LHCN-M2 (cell line): ENCODE measurements at regions not wholly inside any gene's neighbourhood (a gene's known extent, or its start where the extent isn't known, plus 50 kb on each side); places are given as distances from the start of the nearest gene placed in this dataset.

ENCODE experiments used
- DNase-seq: peaks from one replicate; pipeline ENCODE4 v3.0.0-alpha.2; 2012; ENCODE audit warnings: low read depth

DNA sequence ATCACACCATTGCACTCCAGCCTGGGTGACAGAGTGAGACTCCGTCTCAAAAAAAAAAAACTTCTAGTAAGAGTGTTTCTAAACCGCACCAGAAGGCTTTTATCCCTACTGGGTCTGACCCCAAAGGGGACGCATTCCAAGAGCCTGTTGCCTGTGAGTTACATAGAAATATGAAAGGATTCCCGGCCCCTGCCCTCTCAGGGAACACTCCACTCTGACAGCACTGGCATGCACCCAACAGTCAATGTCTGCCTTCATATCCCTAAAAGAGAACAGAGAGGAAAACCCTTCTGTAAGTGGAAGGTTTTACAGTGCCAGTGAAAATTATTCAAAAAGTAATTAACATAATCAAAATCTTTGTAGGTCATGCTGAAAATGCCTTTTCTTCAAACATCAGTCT, 117.1 kb upstream of the PTPRT start:
- DNase-seq: no peak

DNA sequence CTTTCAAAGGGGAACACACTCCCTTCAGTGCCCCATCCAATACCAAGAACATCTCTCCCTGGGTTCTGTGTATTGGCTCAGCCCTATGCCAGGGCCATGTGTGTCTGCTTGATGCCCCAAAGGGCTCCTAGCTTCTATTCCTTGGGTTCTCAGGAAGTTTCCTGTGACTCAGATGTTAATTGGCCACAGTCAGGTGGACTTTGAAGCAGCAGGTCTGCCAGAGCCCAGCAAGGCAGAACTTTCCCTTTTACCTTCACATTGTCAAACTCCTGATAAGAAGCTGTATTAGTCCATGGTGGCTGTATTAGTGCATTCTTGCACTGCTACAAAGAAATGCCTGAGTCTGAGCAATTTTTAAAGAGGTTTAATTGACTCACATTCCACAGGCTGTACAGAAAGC, 116.0 kb upstream of the PTPRT start:
- no peak for DNase-seq

DNA sequence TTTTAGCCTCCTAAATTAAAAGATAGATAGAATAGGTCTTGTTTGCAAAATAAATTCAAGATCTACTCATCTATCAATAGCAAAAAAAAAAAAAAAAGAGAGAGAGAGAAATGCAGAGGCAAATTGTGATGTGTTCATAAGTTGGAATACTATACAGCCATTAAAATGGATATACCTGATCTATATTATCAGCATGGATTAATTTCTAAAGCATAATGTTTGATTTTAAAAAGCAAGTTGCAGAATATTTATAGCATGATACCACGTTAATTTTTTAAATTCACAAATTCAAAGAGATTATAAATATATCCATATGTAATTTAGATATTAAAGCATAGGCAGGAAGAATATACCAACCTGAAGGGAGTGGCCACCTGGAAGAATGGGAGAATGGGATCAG, 114.9 kb upstream of the PTPRT start:
- no peak for DNase-seq

DNA sequence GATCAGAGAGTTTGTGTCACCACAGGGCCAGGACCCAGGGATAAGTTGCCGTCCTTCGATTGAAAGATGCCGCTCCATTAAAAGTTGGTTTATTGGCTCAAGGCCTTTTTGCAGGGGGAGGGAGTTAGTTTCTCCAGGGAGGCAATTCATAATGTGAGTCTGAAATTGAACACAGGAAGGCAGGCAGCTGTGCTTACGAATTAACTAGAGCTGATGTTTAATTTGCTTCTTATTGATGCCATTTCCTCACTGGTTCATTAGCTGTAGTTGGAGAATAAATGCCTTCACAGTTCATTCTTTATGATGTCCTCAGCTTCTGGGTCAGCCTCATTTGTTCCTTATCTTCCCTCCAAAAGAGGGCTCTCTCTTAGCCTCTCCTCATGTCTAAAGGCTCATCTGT, 113.2 kb upstream of the PTPRT start:
- DNase-seq: no peak

DNA sequence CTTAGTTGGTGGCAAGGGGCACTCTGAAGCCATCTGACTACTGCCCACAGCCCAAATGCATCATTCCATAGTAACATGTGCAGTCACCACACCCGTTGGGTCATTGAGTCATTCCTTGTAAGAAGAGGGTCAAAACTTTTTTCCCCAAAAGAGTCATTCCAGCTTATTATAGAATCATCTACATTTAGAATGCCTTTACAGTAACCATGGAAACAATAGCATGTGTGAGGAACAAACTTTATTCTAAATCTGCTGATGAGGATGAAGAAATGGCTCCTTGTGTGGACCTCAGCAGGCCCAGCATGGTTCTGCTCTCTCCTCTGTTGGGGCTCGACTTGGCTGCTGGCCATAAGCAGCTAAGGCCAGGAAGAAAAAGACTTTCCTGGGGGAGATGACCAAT, 111.2 kb upstream of the PTPRT start:
- DNase-seq: no peak

DNA sequence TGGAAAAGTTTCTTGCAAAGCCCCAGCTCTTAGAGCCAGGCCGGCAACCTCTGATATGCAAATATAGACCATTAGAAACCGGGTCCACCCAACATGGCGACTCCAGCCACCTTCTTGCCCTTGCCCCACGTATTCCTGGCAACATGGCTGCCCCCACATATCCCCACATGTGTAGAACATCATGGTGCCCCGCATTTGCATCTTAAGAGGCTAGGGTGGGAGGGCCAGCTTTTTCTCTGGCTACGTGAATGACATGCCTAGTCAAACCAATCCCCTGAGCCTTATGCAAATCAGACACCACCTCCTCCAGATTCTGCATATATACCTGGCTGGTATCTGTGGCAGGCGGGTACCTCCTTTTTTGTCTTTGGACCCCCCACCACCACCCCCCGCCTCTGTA, 106.1 kb upstream of the PTPRT start:
- DNase-seq: no peak

DNA sequence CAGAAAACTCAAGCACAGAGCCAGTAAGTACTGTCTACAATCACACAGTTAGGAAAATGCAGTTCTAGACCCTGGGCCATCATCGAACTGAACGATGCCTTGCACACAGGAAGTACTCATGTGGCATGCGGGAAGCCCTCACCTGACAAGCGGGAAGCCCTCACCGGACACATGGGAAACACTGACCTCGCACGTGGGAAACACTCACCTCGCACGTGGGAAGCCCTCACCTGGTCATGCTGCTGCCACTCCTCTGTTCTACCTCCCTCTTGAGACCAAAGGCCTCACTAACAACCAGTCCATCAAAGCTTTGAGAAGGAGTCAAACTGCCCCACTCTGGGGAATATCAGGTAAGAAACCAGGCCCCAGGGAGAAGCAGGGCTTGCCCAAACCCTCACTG, 105.6 kb upstream of the PTPRT start:
- no peak for DNase-seq

DNA sequence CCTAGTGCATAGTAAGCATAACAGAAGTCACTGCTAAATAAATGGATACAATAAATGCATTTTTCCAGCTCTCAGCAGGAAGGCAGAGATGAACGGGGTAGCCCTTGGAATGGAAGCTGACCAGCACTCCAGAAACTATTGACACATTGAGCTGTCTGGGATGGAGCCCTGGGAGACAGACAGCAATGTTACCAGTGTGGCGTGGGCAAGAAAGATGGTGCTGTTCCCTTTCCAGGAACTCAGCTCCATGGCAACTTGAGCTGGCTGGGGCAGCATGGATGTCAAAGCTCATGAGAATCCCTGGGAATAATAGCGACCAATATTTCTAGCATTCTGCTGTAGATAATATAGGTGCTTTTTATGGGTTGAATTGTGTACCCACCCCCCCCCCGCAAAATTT, 104.3 kb upstream of the PTPRT start:
- DNase-seq: no peak

DNA sequence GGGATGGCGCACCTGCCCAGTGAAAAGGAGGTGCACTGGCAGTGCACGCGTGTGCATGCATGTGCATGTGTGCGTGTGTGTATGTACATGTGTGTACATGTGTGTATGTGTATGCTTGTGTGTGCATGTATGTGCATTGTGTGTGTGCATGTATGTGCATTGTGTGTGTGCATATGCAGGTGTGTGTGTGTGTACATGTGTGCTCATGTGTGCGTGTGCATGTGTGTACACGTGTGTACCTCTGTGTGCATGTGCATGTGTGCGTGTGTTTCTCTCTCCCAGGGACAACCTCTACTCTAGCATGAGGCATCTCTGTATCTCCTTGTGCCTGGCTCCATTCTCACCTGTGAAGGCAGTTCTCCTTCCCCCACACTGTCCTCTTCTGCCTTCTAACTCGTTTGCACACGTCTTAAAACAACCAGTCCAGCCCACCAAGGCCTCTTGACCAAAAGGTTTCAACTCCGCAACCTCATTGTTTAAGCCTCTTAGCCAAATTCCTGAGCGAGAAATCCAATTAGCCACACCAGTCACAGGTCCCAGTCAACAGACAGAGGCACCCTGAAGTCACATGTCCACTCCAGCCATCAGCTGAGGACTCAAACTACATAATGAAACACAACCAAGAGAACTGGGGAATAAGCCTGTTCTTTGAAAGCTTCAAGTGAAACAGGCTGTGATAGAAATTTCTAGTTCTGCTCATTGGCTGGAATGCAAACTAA, 103.5 kb upstream of the PTPRT start:
- no peak for DNase-seq

DNA sequence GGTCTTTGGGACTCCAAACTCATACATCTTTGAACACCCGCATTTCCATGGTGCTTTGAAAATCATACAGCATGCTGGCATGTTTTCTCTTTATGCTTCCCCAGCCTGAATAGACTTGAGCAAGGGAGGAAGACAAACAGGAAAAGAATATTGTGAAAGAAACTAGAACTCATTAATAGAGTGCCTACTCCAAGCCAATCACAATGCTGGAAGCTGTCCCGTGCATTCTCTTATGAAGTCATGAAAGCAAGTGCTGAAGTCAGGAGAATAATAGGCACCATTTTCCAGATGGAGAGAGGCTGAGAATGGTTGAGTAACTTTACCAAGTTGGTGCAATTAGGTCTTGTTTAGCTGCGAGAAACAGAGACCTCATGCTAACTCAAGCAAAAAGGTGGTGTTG, 102.5 kb upstream of the PTPRT start:
- DNase-seq: no peak

DNA sequence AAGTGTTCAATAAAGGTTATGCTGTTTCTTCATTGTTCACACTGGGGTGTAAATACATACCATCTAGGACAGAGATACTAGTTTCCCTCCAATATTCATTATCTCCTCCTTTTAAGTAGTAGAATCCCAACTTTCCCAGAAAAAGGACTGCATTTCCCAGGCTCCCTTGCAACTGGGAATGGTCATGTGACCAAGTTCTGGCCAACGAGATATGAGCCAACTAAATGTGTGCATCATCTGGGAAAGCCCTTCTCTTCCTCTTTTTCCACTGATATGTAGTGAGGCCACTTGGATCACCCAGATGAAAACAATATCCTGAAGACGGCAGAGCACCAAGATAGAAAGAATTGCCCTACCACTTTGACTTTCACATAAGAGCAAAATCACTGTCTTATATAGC, 97.9 kb upstream of the PTPRT start:
- DNase-seq: no peak

DNA sequence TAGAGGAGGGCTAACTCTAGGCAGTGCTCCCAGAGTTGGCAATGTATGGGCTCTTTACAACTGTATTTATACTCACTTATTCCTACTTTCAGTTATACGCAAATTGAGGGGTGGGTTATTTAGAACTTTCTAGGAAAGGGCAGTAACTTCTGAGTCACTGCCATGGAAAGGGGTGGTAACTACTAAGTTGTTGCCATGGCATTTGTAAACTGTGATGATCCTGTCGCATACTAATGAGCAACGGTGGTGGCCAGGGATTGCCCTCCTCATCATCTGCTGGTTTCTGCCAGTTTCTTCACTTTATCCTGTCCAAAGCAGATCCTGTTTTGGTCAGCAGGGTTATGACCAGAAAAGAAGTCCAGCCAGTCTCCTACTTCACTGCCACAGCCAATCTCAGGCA, 95.5 kb upstream of the PTPRT start:
- DNase-seq: no peak

DNA sequence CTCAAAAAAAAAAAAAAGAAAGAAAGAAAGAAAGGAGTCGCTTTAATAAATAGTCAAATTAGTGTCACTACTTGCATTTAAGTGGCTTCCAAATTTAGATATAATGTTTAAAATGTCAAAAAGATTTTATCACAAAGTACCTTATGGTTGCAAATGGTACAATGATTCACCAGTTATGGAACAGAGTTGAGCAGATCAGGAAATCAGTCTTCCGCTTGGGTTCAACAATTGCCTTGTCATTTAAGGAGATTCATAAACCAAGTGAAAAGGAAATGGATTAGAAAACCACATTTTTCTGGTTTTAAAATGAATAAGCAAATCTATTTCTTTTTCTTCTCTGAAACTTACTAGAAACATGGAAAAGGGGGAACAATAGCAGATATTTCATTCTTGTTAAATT, 94.8 kb upstream of the PTPRT start:
- DNase-seq: no peak

DNA sequence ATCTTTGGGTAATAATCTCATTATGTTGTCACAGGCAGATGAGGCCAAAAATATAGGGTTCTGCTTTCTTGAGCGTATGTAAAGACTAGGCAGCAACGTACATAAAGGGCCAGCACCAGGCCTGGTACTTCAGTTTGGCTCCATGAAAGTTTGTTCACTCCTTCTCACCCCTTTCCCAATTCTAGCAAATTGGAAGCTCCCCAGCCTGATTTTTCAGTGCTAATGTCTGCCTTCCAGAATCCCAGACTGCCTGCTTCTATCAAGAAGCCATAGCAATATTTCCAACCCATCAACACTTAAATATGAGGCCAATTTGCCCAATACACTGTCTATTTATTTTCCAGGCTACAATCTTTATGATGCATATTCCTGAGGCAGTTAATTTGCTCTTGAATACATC, 93.4 kb upstream of the PTPRT start:
- DNase-seq: no peak

DNA sequence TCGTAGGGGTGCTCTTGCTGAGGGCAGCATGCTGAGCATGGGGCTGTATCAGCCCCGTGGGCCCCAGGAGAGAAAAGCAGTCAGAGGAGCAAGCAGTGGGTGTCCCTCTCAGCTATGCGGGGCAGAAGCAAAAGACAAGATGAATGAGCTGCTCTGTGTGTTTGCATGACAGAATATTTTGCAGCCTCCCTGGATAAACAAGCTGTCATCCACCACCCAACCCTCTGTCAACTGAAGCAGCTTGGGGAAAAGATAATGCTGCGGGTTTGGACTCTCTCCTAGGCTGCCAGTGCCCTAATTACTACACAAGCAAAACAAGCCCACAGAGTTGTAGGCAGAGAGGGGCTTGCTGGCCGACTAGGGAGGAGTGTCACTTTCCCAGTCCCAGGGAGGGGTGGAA, 82.3 kb upstream of the PTPRT start:
- DNase-seq: no peak

DNA sequence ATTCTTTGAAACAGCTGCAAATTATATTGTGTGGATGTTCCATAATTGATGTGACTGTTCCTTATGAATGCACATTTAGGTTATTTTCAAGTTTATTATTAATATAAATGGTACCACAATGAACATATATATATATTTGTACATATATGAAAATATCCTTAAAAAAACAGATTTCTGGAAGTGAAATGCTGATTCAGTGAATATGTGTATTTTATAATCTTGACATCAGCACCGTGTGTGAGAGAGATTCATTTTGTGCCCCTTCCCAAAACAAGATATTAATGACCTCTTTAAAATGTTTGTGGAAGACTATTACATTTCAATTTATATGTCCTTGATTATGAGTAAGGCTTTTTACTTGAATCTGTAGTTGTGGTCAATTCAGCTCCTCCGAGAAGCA, 75.7 kb upstream of the PTPRT start:
- DNase-seq: no peak

DNA sequence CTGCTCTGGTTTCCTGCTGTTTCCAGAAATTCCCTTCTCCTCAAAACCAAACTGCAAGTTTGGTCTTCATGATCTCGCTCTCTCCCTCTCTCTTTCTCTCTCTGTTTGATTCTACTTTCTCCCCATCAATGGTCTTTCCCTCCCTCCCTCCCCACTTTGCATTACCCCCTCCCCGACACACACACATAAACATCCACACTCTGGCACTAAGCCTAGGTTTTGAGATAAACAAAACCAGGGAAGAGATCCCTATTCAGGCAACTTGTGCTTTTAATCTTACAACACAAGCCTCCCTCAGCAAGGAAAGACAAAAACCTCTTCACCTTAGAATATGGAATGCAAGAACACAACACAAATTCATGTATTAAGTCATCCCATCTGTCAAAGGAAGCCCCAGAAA, 73.5 kb upstream of the PTPRT start:
- DNase-seq: no peak

DNA sequence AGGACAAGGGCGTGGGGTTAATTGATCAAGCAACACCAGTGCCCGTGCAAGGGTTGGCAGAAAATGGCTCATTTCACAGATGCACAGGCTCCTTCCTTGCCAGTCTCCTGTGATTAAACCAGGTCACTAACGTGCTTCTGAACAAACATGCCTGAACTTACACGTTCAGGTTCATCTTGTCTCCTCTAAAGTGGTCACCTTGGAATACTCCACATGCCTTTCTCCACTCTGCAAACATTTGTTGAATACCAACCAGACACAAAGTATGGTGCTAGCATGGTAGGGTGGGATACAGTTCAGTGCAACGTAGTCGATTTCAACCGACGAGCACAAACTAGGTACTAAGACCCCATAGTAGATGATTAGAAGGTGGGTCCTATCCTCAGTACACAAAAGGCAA, 72.6 kb upstream of the PTPRT start:
- no peak for DNase-seq

DNA sequence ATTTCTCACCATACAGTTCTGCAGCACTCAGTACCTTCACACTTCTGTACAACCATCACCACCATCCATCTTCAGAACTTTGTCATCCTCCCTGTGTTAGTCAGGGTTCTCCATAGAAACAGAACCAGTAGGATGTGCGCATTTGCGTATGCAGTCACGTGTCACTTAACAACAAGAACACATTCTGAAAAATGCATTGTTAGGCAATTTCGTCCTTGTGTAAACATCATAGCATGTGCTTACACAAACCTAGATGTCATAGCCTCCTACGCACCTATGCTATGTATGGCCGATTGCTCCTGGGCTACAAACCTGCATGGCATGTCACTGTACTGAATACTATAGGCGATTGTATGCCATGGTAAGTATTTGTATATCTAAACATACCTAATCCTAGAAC, 66.2 kb upstream of the PTPRT start:
- DNase-seq: no peak

DNA sequence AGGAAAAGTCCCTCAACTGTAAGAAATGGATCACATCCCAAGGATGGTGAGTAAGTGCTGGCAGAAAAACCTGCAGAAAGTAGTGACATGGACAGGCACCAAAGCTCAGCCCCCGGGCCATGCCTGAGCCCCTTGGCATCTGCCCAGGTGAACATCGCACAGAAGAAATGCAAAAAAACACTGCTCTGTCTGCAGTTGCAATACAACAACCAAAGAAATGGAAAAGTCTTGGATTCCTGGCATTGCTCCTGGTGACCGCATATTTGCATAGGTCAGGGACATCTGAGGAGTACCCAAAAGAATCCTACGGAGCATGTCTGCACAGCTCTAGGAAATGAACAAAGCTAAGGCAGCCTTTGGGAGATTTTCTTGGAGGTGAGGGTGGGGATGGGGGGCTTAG, 63.1 kb upstream of the PTPRT start:
- DNase-seq: no peak

DNA sequence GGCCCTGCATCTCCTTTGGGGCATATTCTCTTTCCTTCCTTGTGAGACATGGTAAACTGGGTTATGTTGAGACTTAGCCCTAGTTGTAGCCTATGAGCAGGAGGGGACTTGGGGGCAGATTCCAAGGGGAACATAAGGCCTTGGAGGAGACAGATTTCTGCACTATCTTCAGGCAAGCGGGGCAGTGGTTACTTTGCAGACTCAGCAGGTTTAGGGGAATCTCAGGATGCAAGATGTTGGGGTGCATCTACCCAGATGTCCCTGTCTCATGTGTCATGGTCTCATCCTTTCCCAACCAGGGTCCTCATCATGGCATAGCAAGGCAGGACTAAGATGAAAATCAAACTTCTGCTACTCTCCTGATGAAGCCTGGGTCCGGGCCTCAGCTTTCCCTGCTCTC, 58.6 kb upstream of the PTPRT start:
- DNase-seq: no peak

DNA sequence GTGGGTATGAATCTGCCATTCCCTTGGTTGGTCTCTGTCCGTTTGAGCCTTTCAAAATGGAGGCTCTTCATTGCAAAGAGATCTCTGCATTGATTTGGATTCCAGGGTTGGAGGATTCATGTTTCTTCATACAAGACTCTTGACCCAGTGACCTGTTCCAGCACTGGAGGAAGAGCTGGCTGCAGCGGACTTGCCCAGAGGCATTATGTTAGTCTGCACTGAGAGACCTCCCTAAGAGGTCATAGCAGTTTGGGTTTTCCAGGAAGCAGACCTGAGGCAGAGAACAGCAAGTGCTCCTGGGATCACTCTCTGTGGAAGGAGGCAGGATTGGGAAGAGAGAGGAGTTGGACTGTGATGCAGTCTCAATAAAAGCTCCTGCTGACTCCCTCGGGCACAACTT, 57.7 kb upstream of the PTPRT start:
- no peak for DNase-seq

DNA sequence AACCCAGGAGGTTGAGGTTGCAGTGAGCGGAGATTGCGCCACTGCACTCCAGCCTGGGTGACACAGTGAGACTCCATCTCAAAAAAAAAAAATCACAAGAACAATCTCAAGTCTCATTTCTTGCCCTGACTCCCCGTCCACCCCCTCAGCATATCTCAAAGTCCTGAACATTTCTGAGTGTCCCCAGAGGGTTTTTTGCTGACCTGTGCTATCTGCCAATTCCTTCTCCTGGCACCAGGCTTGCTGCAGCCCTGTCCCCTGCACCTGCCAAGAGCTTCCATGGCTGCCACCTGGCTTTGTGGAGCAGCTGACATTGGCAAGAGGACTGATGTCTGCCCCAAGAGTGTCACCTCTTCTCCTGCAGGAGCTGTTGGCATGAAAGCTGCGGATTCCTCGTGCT, 54.9 kb upstream of the PTPRT start:
- DNase-seq: no peak

DNA sequence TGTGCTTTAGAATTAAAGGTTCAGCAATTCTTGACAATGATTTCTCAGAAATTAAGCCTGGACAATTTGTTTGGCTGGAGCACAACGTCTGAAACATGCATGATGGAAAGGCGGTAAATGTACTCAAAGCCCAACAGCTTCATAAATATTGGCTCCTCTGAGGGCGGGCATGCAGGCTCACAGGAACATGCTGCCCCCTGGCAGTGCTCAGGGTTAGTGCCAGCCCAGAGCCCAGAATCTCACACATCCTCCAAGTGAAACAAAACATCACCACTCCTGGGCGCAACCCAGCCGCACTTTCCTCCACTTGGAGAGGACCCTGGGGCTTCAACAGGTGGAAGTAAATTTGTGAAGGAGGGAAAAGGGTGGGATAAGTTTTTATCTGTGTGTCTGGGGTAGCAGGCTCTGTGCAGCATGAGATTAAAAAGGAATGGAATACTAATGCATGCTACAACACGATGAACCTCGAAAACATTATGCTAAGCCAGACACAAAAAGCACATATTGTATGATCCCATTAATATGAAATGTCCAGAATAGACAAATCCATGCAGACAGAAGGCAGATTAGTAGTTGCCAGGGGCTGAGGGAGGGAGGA, 54.1 kb upstream of the PTPRT start:
- DNase-seq: no peak
